Activated CD4-positive, CD25-positive, alpha-beta regulatory T cell (primary cell): ENCODE measurements at regions not wholly inside any gene's neighbourhood (a gene's known extent, or its start where the extent isn't known, plus 50 kb on each side); places are given as distances from the start of the nearest gene placed in this dataset.
"Not testable (repeated sequence)": the region's sequence is repeated elsewhere in the genome, so short reads cannot be mapped to it uniquely, and the experiment has no call there.

Experiments
- DNase-seq, 4 experiments: peaks; one replicate each; lab custom pipeline; 2025; lab: John Stamatoyannopoulos, UW

DNA sequence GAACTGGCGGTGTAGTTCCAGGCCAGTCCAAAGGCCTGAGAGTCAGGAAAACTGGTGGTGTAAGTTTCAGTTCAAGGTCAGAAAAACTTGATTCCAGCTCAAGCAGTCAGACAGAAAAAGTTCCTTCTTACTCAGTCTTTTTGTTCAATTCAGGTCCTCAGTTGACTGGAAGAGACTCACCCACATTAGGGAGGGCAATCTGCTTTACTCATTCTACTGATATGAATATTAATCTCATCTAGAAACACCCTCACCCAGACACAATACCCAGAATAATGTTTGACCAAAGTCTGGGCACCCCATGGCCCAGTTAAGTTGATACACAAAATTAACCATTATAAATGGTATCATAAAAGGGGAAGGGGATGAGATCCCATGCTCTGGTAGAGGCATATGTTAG, 50.1 kb upstream of the LTA4H start:
- DNase-seq = no peak

DNA sequence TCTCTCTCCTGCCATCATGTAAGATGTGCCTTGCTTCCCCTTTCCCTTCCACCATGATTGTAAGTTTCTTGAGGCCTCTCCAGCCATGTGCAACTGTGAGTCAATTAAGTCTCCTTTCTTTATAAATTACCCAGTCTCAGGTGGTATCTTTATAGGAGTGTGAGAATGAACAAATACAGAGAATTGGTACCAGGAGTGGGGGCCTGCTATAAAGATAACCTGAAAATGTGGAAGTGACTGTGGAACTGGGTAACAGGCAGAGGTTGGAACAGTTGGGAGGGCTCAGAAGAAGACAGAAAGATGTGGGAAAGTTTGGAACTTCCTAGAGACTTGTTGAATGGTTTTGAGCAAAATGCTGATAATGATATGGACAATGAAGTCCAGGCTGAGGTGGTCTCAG, 50.8 kb upstream of the LTA4H start:
- not testable (repeated sequence) for DNase-seq

DNA sequence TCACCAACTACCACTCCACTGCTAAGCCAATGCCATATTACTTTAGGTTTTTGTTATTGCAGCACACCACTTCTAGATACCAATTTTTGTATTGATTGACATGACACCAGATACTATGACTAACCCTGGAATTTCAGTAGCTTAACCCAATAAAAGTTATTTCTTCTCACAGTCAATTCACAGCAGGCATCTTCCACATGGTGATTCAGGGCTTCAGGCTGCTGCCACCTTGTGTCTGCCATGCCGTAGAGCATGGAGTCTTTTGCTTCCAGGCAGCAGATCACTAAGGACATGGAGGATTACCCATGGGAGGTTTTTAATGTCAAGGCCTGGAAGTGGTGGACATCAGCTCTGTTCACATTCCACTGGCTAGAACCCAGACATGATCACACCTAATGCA, 56.4 kb upstream of the LTA4H start:
- no peak for DNase-seq

GRCh38 chr12:96093543-96094196, 58.3 kb upstream of the LTA4H start:
- DNase-seq = no peak

GRCh38 chr12:96094201-96094600, 58.8 kb upstream of the LTA4H start:
- no peak for DNase-seq

GRCh38 chr12:96098631-96099030, 63.2 kb upstream of the LTA4H start:
- DNase-seq = no peak

DNA sequence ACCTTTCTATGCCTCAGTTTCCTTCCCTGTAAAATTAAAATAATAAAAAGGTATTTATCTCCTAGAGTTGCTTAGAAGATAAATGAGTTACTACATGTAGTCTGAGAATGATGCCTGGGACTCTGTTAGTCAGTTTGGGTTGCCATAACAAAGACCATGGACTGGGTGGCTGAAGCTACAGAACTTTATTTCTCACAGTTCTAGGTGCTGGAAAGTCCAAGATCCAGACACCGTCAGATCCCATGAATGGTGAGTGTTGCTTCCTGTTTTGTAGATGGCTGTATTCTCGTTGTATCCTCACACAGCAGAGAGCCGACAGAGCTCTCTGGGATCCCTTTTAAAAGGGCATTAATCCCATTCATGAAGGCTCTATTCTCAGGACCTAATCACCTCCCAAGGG, 64.0 kb upstream of the LTA4H start:
- DNase-seq = no peak

GRCh38 chr12:96099986-96100385, 64.6 kb upstream of the LTA4H start:
- DNase-seq = no peak

GRCh38 chr12:96101806-96102205, 66.4 kb upstream of the LTA4H start:
- DNase-seq = no peak

DNA sequence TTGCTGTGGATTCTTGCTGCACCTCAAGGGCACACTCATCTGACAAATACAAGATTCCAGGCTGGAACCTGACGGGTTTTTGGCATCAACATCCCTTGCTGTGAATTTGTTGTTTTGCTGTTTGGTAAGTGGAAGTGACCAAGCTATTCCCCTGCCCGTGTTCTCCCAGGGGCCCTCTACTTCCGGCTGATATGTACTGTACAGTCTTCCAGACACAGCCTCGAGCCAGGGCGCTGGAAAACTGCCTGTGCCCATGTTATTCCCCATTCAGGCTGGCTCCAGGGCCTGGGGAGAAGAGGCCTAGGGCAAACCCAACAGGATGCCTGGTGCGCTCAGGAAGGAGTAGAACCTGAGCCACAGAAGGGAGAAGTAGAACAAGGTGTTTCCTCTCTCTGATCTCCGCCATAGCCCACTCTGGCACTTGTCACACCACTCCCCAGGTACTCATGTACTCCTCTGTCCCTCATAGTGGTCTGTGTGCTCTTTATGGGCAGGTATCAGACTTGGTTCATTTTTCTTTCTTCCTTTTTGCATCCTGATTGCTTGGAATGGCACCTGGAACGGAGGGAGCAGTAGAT, 67.8 kb upstream of the LTA4H start:
- DNase-seq = no peak

DNA sequence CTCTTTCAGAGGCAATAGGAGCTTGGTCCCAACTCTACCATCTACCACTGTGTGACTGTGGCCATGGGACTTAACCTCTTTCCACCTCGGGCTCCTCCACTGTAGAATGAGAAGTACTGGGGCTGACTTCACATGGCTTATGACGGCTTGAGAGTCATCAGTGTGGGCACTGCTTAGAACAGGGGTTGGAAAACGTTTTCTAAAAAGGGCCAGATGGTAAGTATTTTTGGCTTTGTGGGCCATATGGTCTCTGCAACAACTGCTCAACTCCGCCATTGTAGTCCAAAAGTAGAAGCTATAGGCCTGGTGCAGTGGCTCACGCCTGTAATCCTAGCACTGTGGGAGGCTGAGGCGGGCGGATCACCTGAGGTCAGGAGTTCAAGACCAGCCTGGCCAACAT, 69.2 kb upstream of the LTA4H start:
- DNase-seq = no peak

DNA sequence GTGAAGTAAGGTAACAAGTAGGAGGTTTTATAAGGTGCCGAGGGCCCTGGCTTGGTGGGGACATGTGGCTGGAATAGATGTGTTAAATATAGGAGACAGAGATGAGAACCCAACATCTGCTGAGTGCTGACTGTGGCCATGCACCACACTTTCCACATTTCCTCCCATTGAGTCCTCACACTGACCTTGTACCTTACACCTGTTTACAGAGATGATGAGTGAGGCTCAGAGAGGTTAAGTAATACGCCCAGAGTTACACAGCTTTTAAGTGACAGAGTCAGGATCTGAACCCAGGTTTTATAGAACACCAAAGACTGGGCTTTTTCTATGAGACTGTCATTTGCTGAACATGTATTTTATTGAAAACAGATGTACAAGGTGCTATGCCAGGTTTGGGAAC, 70.8 kb upstream of the LTA4H start:
- DNase-seq = no peak

- no peak for DNase-seq
Measured at GRCh38 chr12:96107236-96107635, 71.8 kb upstream of the LTA4H start.

DNA sequence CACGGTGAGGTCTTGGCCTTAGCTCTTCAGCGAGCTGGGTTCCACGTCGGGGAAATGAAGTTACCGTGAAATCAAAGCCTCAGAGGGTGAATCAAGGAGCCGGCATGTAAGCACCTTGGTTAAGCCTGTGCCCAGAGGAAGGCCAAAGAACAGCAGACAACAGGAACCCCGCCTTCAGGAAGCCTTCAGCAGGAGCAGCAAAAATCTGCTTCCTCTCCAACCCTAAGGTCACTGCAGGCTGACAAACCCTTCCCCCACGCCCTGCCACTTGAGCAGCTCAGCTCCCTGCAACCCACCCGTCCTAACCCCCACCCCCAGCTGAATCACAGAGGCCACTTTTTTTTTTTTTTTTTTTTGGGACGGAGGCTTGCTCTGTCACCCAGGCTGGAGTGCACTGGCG, 72.9 kb upstream of the LTA4H start:
- no peak for DNase-seq

GRCh38 chr12:96108941-96109340, 73.6 kb upstream of the LTA4H start:
- not testable (repeated sequence) for DNase-seq

GRCh38 chr12:96112733-96113132, 77.3 kb upstream of the LTA4H start:
- DNase-seq = no peak

GRCh38 chr12:96117460-96117859, 76.7 kb upstream of the ELK3 start:
- no peak for DNase-seq

GRCh38 chr12:96120359-96121100, 73.6 kb upstream of the ELK3 start:
- no peak for DNase-seq

- no peak for DNase-seq
Measured at GRCh38 chr12:96121271-96121711, 72.9 kb upstream of the ELK3 start.

DNA sequence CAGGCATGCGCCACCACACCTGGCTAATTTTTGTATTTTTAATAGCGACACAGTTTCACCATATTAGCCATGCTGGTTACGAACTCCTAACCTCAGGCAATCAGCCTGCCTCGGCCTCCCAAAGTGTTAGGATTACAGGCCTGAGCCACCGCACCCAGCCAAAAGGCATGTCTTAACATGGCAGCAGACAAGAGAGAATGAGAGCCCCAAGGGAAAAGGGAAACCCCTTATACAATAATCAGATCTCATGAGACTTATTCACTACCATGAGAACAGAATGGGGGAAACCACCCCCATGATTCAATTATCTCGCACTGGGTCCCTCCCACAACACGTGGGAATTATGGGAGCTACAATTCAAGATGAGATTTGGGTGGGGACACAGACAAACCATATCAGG, 65.9 kb upstream of the ELK3 start:
- DNase-seq = not testable (repeated sequence)

GRCh38 chr12:96130396-96131059, 63.6 kb upstream of the ELK3 start:
- no peak for DNase-seq

GRCh38 chr12:96131230-96131788, 62.9 kb upstream of the ELK3 start:
- DNase-seq = no peak

- DNase-seq = peak in 1 of 4 experiments; percentile 3
Measured at GRCh38 chr12:96132819-96133218, 61.4 kb upstream of the ELK3 start.
